Loucy (cell line): ENCODE measurements at regions not wholly inside any gene's neighbourhood (a gene's known extent, or its start where the extent isn't known, plus 50 kb on each side); places are given as distances from the start of the nearest gene placed in this dataset.

Experiments
- H2AFZ ChIP-seq: fragments of 200-600 bp; sonication (generic); 2 replicates; pipeline ENCODE4 v1.6.0; 2016; ENCODE audit warnings: antibody characterized with exemption, mild to moderate bottlenecking, low read length, moderate library complexity
- H3F3A ChIP-seq: fragments of 200-600 bp; 2 replicates; pipeline ENCODE4 v1.6.0; 2016; ENCODE audit warnings: antibody characterized with exemption, low read depth, mild to moderate bottlenecking
- H3K27me3 ChIP-seq: fragments of 200-600 bp; sonication (generic); 2 replicates; pipeline ENCODE4 v1.6.1; 2014; ENCODE audit warnings: low read length, mild to moderate bottlenecking; ENCODE audit not compliant: insufficient read depth, poor library complexity, severe bottlenecking
- H3K36me3 ChIP-seq: fragments of 200-600 bp; sonication (generic); 2 replicates; pipeline ENCODE4 v1.6.1; 2016; ENCODE audit warnings: low read length; ENCODE audit not compliant: insufficient read depth
- H3K4me1 ChIP-seq: fragments of 200-600 bp; sonication (generic); 2 replicates; pipeline ENCODE4 v1.5.1; 2014; ENCODE audit warnings: low read length, mild to moderate bottlenecking; ENCODE audit not compliant: insufficient read depth, poor library complexity, severe bottlenecking
- H3K4me2 ChIP-seq: fragments of 200-600 bp; sonication (generic); 2 replicates; pipeline ENCODE4 v1.6.0; 2014; ENCODE audit warnings: antibody characterized with exemption, low read length, low read depth, mild to moderate bottlenecking; ENCODE audit not compliant: poor library complexity, severe bottlenecking
- H3K4me3 ChIP-seq: fragments of 200-600 bp; sonication (generic); 2 replicates; pipeline ENCODE4 v1.5.1; 2014; ENCODE audit warnings: low read length, mild to moderate bottlenecking, mixed read lengths; ENCODE audit not compliant: poor library complexity, severe bottlenecking
- H3K79me2 ChIP-seq: fragments of 200-600 bp; sonication (generic); 2 replicates; pipeline ENCODE4 v1.6.1; 2014; ENCODE audit warnings: low read length; ENCODE audit not compliant: insufficient read depth
- H3K9ac ChIP-seq: fragments of 200-600 bp; sonication (generic); 2 replicates; pipeline ENCODE4 v1.6.0; 2014; ENCODE audit warnings: mild to moderate bottlenecking, low read depth, low read length, moderate library complexity; ENCODE audit not compliant: poor library complexity, severe bottlenecking
- H3K9me2 ChIP-seq: fragments of 200-600 bp; sonication (generic); replicated peaks from 2 replicates; pipeline ENCODE4 v1.6.1; 2016; ENCODE audit warnings: low read depth, low read length, mixed read lengths
- H3K9me3 ChIP-seq: fragments of 200-600 bp; sonication (generic); 2 replicates; pipeline ENCODE4 v1.6.1; 2014; ENCODE audit warnings: mild to moderate bottlenecking, antibody characterized with exemption, low read length, low read depth; ENCODE audit not compliant: insufficient read depth
- H4K20me1 ChIP-seq: fragments of 200-600 bp; sonication (generic); 2 replicates; pipeline ENCODE4 v1.6.0; 2014; ENCODE audit warnings: antibody characterized with exemption, low read length, mild to moderate bottlenecking; ENCODE audit not compliant: insufficient read depth, poor library complexity, severe bottlenecking
- EZH2phosphoT487 ChIP-seq: fragments of 200-600 bp; IDR thresholded peaks from 2 replicates; pipeline ENCODE4 v1.6.1; 2018; ENCODE audit warnings: antibody characterized with exemption, mild to moderate bottlenecking, moderate library complexity, borderline replicate concordance
- TF ChIP-seq, protein P1 (sequence below): fragments of 200-600 bp; sonication (generic); conservative IDR thresholded peaks from 2 replicates; pipeline ENCODE4 v1.5.1; 2014; ENCODE audit warnings: mild to moderate bottlenecking, antibody characterized with exemption, low read length

DNA sequence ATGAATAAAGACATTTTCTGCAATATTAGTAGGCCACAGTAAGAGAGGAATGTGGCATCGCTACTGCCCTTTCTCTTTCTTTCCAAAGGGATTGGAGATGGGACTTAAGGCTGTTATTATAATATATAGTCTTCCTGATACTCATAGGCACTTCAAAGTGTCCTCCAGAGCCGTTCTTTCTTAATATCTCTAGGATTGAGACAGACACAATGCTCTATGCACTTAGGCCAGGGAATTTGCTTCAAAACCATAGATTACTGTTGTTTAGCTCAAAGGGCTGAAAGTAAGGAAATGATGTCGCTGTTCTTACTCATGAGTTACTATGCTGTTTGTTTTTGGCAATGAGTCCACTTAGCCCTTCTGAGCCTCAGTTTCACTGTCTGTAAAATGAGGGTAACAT is 590.5 kb downstream of the CDH11 start:
- H3K9ac ChIP-seq: no peak overlapping the region
- no peaks in the 10 kb centered on the region for H3K4me1 ChIP-seq

DNA sequence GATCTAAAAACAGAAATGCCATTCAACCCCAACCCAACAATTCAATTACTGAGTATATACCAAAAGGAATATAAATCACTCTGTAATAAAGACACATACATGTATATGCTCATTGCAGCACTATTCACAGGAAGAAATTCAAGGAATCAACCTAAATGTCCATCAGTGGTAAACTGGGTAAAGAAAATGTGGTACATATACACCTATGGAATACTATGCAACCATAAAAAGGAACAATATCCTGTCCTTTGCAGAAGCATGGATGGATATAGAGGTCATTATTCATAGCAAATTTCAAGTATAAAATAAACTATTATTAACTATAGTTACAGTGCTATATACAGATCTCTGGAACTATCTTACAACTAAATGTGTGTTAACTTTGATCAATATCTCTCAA is 599.3 kb downstream of the CDH11 start:
- Histone ChIP-seq H3K27me3 (no peaks in the 10 kb centered on the region), H2AFZ (no peak overlapping the region), H3K79me2 (no peaks in the 10 kb centered on the region), H3K4me3 (no peak overlapping the region), H3F3A (no peaks in the 10 kb centered on the region), H3K9ac (no peak overlapping the region), H3K4me2 (no peak overlapping the region), H3K4me1 (no peaks in the 10 kb centered on the region), H4K20me1 (no peaks in the 10 kb centered on the region), H3K9me3 (no peaks in the 10 kb centered on the region), H3K9me2 (no peaks in the 10 kb centered on the region), H3K36me3 (no peaks in the 10 kb centered on the region)
- TF ChIP-seq, protein P1, sequence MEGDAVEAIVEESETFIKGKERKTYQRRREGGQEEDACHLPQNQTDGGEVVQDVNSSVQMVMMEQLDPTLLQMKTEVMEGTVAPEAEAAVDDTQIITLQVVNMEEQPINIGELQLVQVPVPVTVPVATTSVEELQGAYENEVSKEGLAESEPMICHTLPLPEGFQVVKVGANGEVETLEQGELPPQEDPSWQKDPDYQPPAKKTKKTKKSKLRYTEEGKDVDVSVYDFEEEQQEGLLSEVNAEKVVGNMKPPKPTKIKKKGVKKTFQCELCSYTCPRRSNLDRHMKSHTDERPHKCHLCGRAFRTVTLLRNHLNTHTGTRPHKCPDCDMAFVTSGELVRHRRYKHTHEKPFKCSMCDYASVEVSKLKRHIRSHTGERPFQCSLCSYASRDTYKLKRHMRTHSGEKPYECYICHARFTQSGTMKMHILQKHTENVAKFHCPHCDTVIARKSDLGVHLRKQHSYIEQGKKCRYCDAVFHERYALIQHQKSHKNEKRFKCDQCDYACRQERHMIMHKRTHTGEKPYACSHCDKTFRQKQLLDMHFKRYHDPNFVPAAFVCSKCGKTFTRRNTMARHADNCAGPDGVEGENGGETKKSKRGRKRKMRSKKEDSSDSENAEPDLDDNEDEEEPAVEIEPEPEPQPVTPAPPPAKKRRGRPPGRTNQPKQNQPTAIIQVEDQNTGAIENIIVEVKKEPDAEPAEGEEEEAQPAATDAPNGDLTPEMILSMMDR: no peak

More for the DNA sequence above, 590.5 kb downstream of the CDH11 start:
- Histone ChIP-seq H3K4me2 (no peak overlapping the region), H2AFZ (no peak overlapping the region), H3K9me3 (no peaks in the 10 kb centered on the region), H3K27me3 (no peaks in the 10 kb centered on the region), H3F3A (no peaks in the 10 kb centered on the region), H3K36me3 (no peaks in the 10 kb centered on the region), H3K4me3 (no peak overlapping the region), H3K9me2 (no peaks in the 10 kb centered on the region), H3K79me2 (no peaks in the 10 kb centered on the region), H4K20me1 (no peaks in the 10 kb centered on the region)
- TF ChIP-seq EZH2phosphoT487: no peak
- TF ChIP-seq, protein P1: no peak

DNA sequence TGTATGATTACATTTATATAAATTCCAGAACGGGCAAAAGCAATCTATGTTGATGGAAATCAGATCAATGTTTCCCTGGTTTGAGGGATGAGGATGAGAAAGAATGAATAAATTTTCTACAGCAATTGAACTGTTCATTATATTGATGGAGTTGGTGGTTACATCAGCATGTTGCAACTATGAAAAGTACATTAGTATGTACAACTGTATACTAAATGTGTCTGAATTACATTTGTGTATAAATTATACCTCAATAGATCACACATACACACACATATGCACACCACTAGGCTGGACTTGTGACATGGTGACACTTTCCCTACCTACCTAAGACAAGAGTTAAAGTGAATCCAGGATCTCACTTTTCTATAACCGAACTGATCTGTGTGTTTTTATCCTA is 608.0 kb downstream of the CDH11 start:
- Histone ChIP-seq H3K27me3 (no peaks in the 10 kb centered on the region), H2AFZ (no peak overlapping the region), H3K9ac (no peak overlapping the region), H3K36me3 (no peaks in the 10 kb centered on the region), H3K9me3 (no peaks in the 10 kb centered on the region), H3K4me3 (no peak overlapping the region), H4K20me1 (no peaks in the 10 kb centered on the region), H3K79me2 (no peaks in the 10 kb centered on the region), H3F3A (no peaks in the 10 kb centered on the region), H3K4me2 (no peak overlapping the region), H3K9me2 (no peaks in the 10 kb centered on the region), H3K4me1 (no peaks in the 10 kb centered on the region)
- TF ChIP-seq, protein P1: no peak
- TF ChIP-seq EZH2phosphoT487: no peak
